GM12865 (cell line): ENCODE measurements at regions not wholly inside any gene's neighbourhood (a gene's known extent, or its start where the extent isn't known, plus 50 kb on each side); places are given as distances from the start of the nearest gene placed in this dataset.

Experiments
- DNase-seq: peaks from one replicate; pipeline ENCODE4 v3.0.0; 2010; ENCODE audit warnings: low read depth
- H3K4me3 ChIP-seq: 2 replicates; pipeline ENCODE4 v1.5.1; 2011; ENCODE audit warnings: mild to moderate bottlenecking, low read depth, low read length, control low read depth
- CTCF ChIP-seq: IDR thresholded peaks from 2 replicates; pipeline ENCODE4 v1.5.1; 2011; ENCODE audit warnings: low read length, control low read depth, low read depth, inconsistent platforms; ENCODE audit not compliant: insufficient read depth; ENCODE audit errors: missing control alignments

- TF ChIP-seq CTCF: no peak
- no peak overlapping the region for H3K4me3 ChIP-seq
- no peak for DNase-seq
Measured at GRCh38 chr11:27763736-27764135, 63.5 kb upstream of the BDNF start.

GRCh38 chr11:27761356-27761755 is 61.1 kb upstream of the BDNF start:
- no peak for DNase-seq
- TF ChIP-seq CTCF: no peak
- H3K4me3 ChIP-seq: no peak overlapping the region

GRCh38 chr11:27757953-27758352 is 57.7 kb upstream of the BDNF start:
- no peak for DNase-seq
- H3K4me3 ChIP-seq: no peak overlapping the region
- TF ChIP-seq CTCF: no peak

- no peak for TF ChIP-seq CTCF
- peak; percentile 31 for DNase-seq
- no peak overlapping the region for H3K4me3 ChIP-seq
Measured at GRCh38 chr11:27754035-27755017, 54.1 kb upstream of the BDNF start.
